ENCODE measurements at regions not wholly inside any gene's neighbourhood (a gene's known extent, or its start where the extent isn't known, plus 50 kb on each side); places are given as distances from the start of the nearest gene placed in this dataset.

- TF ChIP-seq, protein P1, sequence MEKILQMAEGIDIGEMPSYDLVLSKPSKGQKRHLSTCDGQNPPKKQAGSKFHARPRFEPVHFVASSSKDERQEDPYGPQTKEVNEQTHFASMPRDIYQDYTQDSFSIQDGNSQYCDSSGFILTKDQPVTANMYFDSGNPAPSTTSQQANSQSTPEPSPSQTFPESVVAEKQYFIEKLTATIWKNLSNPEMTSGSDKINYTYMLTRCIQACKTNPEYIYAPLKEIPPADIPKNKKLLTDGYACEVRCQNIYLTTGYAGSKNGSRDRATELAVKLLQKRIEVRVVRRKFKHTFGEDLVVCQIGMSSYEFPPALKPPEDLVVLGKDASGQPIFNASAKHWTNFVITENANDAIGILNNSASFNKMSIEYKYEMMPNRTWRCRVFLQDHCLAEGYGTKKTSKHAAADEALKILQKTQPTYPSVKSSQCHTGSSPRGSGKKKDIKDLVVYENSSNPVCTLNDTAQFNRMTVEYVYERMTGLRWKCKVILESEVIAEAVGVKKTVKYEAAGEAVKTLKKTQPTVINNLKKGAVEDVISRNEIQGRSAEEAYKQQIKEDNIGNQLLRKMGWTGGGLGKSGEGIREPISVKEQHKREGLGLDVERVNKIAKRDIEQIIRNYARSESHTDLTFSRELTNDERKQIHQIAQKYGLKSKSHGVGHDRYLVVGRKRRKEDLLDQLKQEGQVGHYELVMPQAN (IDR thresholded peaks at IDR 0.05; ENCODE audit: borderline replicate concordance) = no peak
- TF ChIP-seq POLR2B (IDR thresholded peaks at IDR 0.05; ENCODE audit: low read depth, partially characterized antibody) = no peak
- no peak for TF ChIP-seq ZNF395 (CRISPR knock-in tag; IDR thresholded peaks at IDR 0.05)
- no peak for TF ChIP-seq ZNF780A (CRISPR knock-in tag; IDR thresholded peaks at IDR 0.05)
- TF ChIP-seq HDAC1 (IDR thresholded peaks at IDR 0.05) = no peak
- TF ChIP-seq NBN (IDR thresholded peaks at IDR 0.05; ENCODE audit: low read depth) = no peak
- no peak for TF ChIP-seq NR3C1 (CRISPR knock-in tag; IDR thresholded peaks at IDR 0.05)
- no peak for TF ChIP-seq SMAD1 (IDR thresholded peaks at IDR 0.05; ENCODE audit: low read depth, low read length, partially characterized antibody)
- no peak for TF ChIP-seq ELK1 (CRISPR knock-in tag; IDR thresholded peaks at IDR 0.05)
- TF ChIP-seq, protein P2, sequence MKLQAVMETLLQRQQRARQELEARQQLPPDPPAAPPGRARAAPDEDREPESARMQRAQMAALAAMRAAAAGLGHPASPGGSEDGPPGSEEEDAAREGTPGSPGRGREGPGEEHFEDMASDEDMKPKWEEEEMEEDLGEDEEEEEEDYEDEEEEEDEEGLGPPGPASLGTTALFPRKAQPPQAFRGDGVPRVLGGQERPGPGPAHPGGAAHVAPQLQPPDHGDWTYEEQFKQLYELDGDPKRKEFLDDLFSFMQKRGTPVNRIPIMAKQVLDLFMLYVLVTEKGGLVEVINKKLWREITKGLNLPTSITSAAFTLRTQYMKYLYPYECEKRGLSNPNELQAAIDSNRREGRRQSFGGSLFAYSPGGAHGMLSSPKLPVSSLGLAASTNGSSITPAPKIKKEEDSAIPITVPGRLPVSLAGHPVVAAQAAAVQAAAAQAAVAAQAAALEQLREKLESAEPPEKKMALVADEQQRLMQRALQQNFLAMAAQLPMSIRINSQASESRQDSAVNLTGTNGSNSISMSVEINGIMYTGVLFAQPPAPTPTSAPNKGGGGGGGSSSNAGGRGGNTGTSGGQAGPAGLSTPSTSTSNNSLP (IDR thresholded peaks at IDR 0.05; ENCODE audit: borderline replicate concordance, low read depth, low read length) = no peak
- TF ChIP-seq TCF7 (IDR thresholded peaks at IDR 0.05; ENCODE audit: borderline replicate concordance) = no peak
- no peak for TF ChIP-seq ZNF584 (CRISPR knock-in tag; IDR thresholded peaks at IDR 0.05; ENCODE audit: low read depth)
- no peak for TF ChIP-seq CBFA2T3 (IDR thresholded peaks at IDR 0.05)
- TF ChIP-seq KDM5B (IDR thresholded peaks at IDR 0.05; ENCODE audit: insufficient replicate concordance, low read depth, low read length) = no peak
- TF ChIP-seq GABPB1 (CRISPR knock-in tag; IDR thresholded peaks at IDR 0.05) = no peak
These were observed 58.7 kb upstream of the TGM3 start (continued) for GRCh38 chr20:2237059-2237458.
